ENCODE measurements at regions not wholly inside any gene's neighbourhood (a gene's known extent, or its start where the extent isn't known, plus 50 kb on each side); places are given as distances from the start of the nearest gene placed in this dataset.
A peak's percentile ranks its signal among the peaks of the same experiment; 100 is the strongest.

DNA sequence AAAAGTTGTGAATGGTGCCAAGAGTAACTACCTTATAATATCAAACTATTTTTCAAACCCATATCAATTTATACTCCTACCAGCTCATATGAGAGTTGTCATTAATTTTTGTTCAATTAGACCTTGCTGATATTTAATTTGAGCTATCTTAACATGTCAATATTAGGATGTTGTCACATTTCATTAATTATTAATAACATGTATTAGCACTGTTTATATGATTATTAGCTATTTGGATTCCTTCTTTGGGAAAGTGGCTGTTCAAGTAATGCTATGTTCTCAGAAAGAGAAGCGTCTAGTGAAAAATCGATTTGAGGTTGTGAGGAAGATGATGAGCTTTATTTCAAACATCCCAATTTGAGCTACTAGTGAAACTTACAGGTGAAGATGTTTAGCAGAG is 620.2 kb downstream of the KCNJ3 start:
- H3K36me3 ChIP-seq (ENCODE audit: control insufficient read depth, insufficient read depth, low read length) = no peaks in the 10 kb centered on the region
- no peaks in the 10 kb centered on the region for H3K4me1 ChIP-seq (replicated peaks in 1 of 2; ENCODE audit: control insufficient read depth in 2 of 2, insufficient read depth in 2 of 2, low read length in 2 of 2)
- POLR2A ChIA-PET = no interaction called here
- no peaks in the 10 kb centered on the region for H3K27me3 ChIP-seq (ENCODE audit: control insufficient read depth in 2 of 2, insufficient read depth in 2 of 2, low read length in 2 of 2)
- H3K9ac ChIP-seq (ENCODE audit: insufficient read depth in 1 of 2, low read depth in 2 of 2, low read length in 2 of 2) = no peak overlapping the region
- peak; percentile 91 for TF ChIP-seq DACH1 (IDR thresholded peaks at IDR 0.05; ENCODE audit: partially characterized antibody)
- no peak for TF ChIP-seq TBL1XR1 (IDR thresholded peaks at IDR 0.05; ENCODE audit: low read length in 2 of 2)
- TF ChIP-seq ZNF224 (CRISPR knock-in tag; IDR thresholded peaks at IDR 0.05) = 0 out of 2 replicates have a peak, but pooled peaks have one; percentile 50
- TF ChIP-seq, protein P1, sequence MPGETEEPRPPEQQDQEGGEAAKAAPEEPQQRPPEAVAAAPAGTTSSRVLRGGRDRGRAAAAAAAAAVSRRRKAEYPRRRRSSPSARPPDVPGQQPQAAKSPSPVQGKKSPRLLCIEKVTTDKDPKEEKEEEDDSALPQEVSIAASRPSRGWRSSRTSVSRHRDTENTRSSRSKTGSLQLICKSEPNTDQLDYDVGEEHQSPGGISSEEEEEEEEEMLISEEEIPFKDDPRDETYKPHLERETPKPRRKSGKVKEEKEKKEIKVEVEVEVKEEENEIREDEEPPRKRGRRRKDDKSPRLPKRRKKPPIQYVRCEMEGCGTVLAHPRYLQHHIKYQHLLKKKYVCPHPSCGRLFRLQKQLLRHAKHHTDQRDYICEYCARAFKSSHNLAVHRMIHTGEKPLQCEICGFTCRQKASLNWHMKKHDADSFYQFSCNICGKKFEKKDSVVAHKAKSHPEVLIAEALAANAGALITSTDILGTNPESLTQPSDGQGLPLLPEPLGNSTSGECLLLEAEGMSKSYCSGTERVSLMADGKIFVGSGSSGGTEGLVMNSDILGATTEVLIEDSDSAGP (CRISPR knock-in tag; IDR thresholded peaks at IDR 0.05) = no peak
- no peak for TF ChIP-seq ZC3H4 (CRISPR knock-in tag; IDR thresholded peaks at IDR 0.05; ENCODE audit: borderline replicate concordance)
- TF ChIP-seq FOXM1 (IDR thresholded peaks at IDR 0.05; ENCODE audit: low read depth) = no peak
- TF ChIP-seq FOXM1 (CRISPR knock-in tag; IDR thresholded peaks at IDR 0.05; ENCODE audit: low read depth) = no peak
- TF ChIP-seq ZNF395 (CRISPR knock-in tag; IDR thresholded peaks at IDR 0.05) = no peak
- no peak for TF ChIP-seq ZNF184 (CRISPR knock-in tag; IDR thresholded peaks at IDR 0.05)
- TF ChIP-seq, protein P2, sequence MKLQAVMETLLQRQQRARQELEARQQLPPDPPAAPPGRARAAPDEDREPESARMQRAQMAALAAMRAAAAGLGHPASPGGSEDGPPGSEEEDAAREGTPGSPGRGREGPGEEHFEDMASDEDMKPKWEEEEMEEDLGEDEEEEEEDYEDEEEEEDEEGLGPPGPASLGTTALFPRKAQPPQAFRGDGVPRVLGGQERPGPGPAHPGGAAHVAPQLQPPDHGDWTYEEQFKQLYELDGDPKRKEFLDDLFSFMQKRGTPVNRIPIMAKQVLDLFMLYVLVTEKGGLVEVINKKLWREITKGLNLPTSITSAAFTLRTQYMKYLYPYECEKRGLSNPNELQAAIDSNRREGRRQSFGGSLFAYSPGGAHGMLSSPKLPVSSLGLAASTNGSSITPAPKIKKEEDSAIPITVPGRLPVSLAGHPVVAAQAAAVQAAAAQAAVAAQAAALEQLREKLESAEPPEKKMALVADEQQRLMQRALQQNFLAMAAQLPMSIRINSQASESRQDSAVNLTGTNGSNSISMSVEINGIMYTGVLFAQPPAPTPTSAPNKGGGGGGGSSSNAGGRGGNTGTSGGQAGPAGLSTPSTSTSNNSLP (IDR thresholded peaks at IDR 0.05; ENCODE audit: borderline replicate concordance, low read depth, low read length) = no peak
- TF ChIP-seq L3MBTL2 (IDR thresholded peaks at IDR 0.05) = no peak
- TF ChIP-seq, protein P3, sequence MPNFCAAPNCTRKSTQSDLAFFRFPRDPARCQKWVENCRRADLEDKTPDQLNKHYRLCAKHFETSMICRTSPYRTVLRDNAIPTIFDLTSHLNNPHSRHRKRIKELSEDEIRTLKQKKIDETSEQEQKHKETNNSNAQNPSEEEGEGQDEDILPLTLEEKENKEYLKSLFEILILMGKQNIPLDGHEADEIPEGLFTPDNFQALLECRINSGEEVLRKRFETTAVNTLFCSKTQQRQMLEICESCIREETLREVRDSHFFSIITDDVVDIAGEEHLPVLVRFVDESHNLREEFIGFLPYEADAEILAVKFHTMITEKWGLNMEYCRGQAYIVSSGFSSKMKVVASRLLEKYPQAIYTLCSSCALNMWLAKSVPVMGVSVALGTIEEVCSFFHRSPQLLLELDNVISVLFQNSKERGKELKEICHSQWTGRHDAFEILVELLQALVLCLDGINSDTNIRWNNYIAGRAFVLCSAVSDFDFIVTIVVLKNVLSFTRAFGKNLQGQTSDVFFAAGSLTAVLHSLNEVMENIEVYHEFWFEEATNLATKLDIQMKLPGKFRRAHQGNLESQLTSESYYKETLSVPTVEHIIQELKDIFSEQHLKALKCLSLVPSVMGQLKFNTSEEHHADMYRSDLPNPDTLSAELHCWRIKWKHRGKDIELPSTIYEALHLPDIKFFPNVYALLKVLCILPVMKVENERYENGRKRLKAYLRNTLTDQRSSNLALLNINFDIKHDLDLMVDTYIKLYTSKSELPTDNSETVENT (CRISPR knock-in tag; IDR thresholded peaks at IDR 0.05) = no peak
- no peak overlapping the region for H3K4me3 ChIP-seq
- no peak for DNase-seq (ENCODE audit: extremely low read depth in 1 of 4, low spot score in 3 of 4)
- H3K9me1 ChIP-seq (ENCODE audit: control insufficient read depth, insufficient read depth, low read length) = no peaks in the 10 kb centered on the region
- no peak for FAIRE-seq
- H3K27ac ChIP-seq (ENCODE audit: extremely low read depth, low read depth, low read length) = no peak overlapping the region
- BruUV-seq (replicated peaks) = no TSS peak
- H3K4me2 ChIP-seq (ENCODE audit: insufficient read depth, low read length) = no peak overlapping the region
- no peak for ATAC-seq
- 5% methylated on average over 2 of the region's 2 CpGs for WGBS (ENCODE audit: insufficient coverage, low coverage, missing lambda C conversion rate)
- intact Hi-C loops (cut with micrococcal nuclease) = no loop called here
- CTCF ChIA-PET (ENCODE audit: low intra/inter-chr PET ratio) = no interaction called here
- no peaks in the 10 kb centered on the region for H4K20me1 ChIP-seq (replicated peaks; ENCODE audit: control insufficient read depth, insufficient read depth, low read length)
- no peaks in the 10 kb centered on the region for H3K9me3 ChIP-seq (replicated peaks; ENCODE audit: control insufficient read depth, insufficient read depth, low read depth, low read length)
- in situ Hi-C loops (cut with MboI) = no loop called here
- no peaks in the 10 kb centered on the region for H3K79me2 ChIP-seq (ENCODE audit: control insufficient read depth, insufficient read depth, low read length)
- no peak overlapping the region for H2AFZ ChIP-seq (ENCODE audit: low read depth, low read length)

Measured in K562 (cell line).